ENCODE measurements at regions not wholly inside any gene's neighbourhood (a gene's known extent, or its start where the extent isn't known, plus 50 kb on each side); places are given as distances from the start of the nearest gene placed in this dataset.

- H3K4me3 ChIP-seq: no peak overlapping the region
- H3K36me3 ChIP-seq: no peaks in the 10 kb centered on the region
- WGBS: 85% methylated on average over 2 of the region's 2 CpGs
- intact Hi-C loops (cut with DNase I): no loop called here
- no peak overlapping the region for H3K27ac ChIP-seq
- H3K9me3 ChIP-seq: no peaks in the 10 kb centered on the region
- TF ChIP-seq CTCF (IDR thresholded peaks at IDR 0.05): no peak
- no peak for TF ChIP-seq POLR2AphosphoS5 (IDR thresholded peaks at IDR 0.05)
- no peak for TF ChIP-seq POLR2A (IDR thresholded peaks at IDR 0.05)
- no peaks in the 10 kb centered on the region for H3K4me1 ChIP-seq (replicated peaks)
- no peaks in the 10 kb centered on the region for H3K27me3 ChIP-seq (replicated peaks; ENCODE audit: insufficient read depth)
- no peak for DNase-seq (ENCODE audit: low spot score)
Observed at GRCh38 chr5:133718457-133718856, 106.1 kb upstream of the FSTL4 start.

- 50% methylated on average over 4 of the region's 4 CpGs for WGBS
- Histone ChIP-seq H3K4me3 (no peak overlapping the region), H3K36me3 (no peaks in the 10 kb centered on the region), H3K9me3 (no peaks in the 10 kb centered on the region), H3K27me3 (replicated peaks; ENCODE audit: insufficient read depth) (no peaks in the 10 kb centered on the region), H3K27ac (no peak overlapping the region), H3K4me1 (replicated peaks) (no peaks in the 10 kb centered on the region)
- TF ChIP-seq CTCF (IDR thresholded peaks at IDR 0.05): no peak
- TF ChIP-seq POLR2AphosphoS5 (IDR thresholded peaks at IDR 0.05): no peak
- no peak for TF ChIP-seq POLR2A (IDR thresholded peaks at IDR 0.05)
- intact Hi-C loops (cut with DNase I): no loop called here
- no peak for DNase-seq (ENCODE audit: low spot score)
Observed at GRCh38 chr5:133716532-133717183, 104.3 kb upstream of the FSTL4 start.

GRCh38 chr5:133715616-133716015, 103.3 kb upstream of the FSTL4 start:
- Histone ChIP-seq H3K27ac (no peak overlapping the region), H3K4me3 (no peak overlapping the region), H3K36me3 (no peaks in the 10 kb centered on the region), H3K4me1 (replicated peaks) (no peaks in the 10 kb centered on the region), H3K9me3 (no peaks in the 10 kb centered on the region), H3K27me3 (replicated peaks; ENCODE audit: insufficient read depth) (no peaks in the 10 kb centered on the region)
- DNase-seq (ENCODE audit: low spot score): no peak
- intact Hi-C loops (cut with DNase I): no loop called here
- TF ChIP-seq POLR2A (IDR thresholded peaks at IDR 0.05) (no peak), CTCF (IDR thresholded peaks at IDR 0.05) (no peak), POLR2AphosphoS5 (IDR thresholded peaks at IDR 0.05) (no peak)
- 79% methylated on average over 5 of the region's 5 CpGs for WGBS

GRCh38 chr5:133715216-133715615, 102.9 kb upstream of the FSTL4 start:
- Histone ChIP-seq H3K4me3 (no peak overlapping the region), H3K4me1 (replicated peaks) (no peaks in the 10 kb centered on the region), H3K27me3 (replicated peaks; ENCODE audit: insufficient read depth) (no peaks in the 10 kb centered on the region), H3K36me3 (no peaks in the 10 kb centered on the region), H3K27ac (no peak overlapping the region), H3K9me3 (no peaks in the 10 kb centered on the region)
- no peak for DNase-seq (ENCODE audit: low spot score)
- intact Hi-C loops (cut with DNase I): no loop called here
- TF ChIP-seq CTCF (IDR thresholded peaks at IDR 0.05) (no peak), POLR2A (IDR thresholded peaks at IDR 0.05) (no peak), POLR2AphosphoS5 (IDR thresholded peaks at IDR 0.05) (no peak)

- Histone ChIP-seq H3K4me3 (no peak overlapping the region), H3K27ac (no peak overlapping the region), H3K27me3 (replicated peaks; ENCODE audit: insufficient read depth) (no peaks in the 10 kb centered on the region), H3K36me3 (no peaks in the 10 kb centered on the region), H3K9me3 (no peaks in the 10 kb centered on the region), H3K4me1 (replicated peaks) (no peaks in the 10 kb centered on the region)
- intact Hi-C loops (cut with DNase I): no loop called here
- no peak for DNase-seq (ENCODE audit: low spot score)
- WGBS: 61% methylated on average over 12 of the region's 12 CpGs
- TF ChIP-seq POLR2AphosphoS5 (IDR thresholded peaks at IDR 0.05) (no peak), POLR2A (IDR thresholded peaks at IDR 0.05) (no peak), CTCF (IDR thresholded peaks at IDR 0.05) (no peak)
Observed at GRCh38 chr5:133714161-133714915, 102.0 kb upstream of the FSTL4 start.

Measured in prostate gland (tissue), 2 donors.